Heart left ventricle (tissue), 16 donors: ENCODE measurements at regions not wholly inside any gene's neighbourhood (a gene's known extent, or its start where the extent isn't known, plus 50 kb on each side); places are given as distances from the start of the nearest gene placed in this dataset.

Experiments
- ATAC-seq, 4 donors: fragments of 200-7000 bp; cut with Tn5 transposase; one replicate each; pipeline ENCODE4 v1.9.1; 2020 to 2022; ENCODE audit warnings: moderate library complexity in 4 of 4, mild to moderate bottlenecking in 3 of 4, moderate number of reproducible peaks in 1 of 4
- DNase-seq, 5 donors: peaks; one replicate each; pipeline ENCODE4 v3.0.0-alpha.2; 2020
- H3K27ac ChIP-seq, 12 donors: fragments of 200-600 bp; sonication (generic) in 4 of 12; one replicate each; pipeline versions ENCODE4 v1.5.0 to v1.8.0; 2016 to 2022; ENCODE audit warnings: mild to moderate bottlenecking in 2 of 12
- H3K27me3 ChIP-seq, 9 donors: fragments of 200-600 bp; sonication (generic) in 2 of 9; one replicate each; pipeline versions ENCODE4 v1.5.1 to v1.8.0; 2016 to 2022; ENCODE audit warnings: mild to moderate bottlenecking in 3 of 9
- H3K36me3 ChIP-seq, 9 donors: fragments of 200-600 bp; sonication (generic) in 2 of 9; one replicate each; pipeline versions ENCODE4 v1.5.0 to v1.8.0; 2018 to 2022; ENCODE audit warnings: mild to moderate bottlenecking in 2 of 9
- H3K4me1 ChIP-seq, 12 donors: fragments of 200-600 bp; sonication (generic) in 4 of 12; one replicate each; pipeline versions ENCODE4 v1.5.0 to v1.8.0; 2016 to 2022; ENCODE audit warnings: mild to moderate bottlenecking in 3 of 12
- H3K4me3 ChIP-seq, 12 donors: fragments of 200-600 bp; sonication (generic) in 4 of 12; one replicate each; pipeline versions ENCODE4 v1.5.0 to v1.8.0; 2017 to 2022; ENCODE audit warnings: mild to moderate bottlenecking in 9 of 12, moderate library complexity in 4 of 12
- H3K9me3 ChIP-seq, 12 donors: fragments of 200-600 bp; sonication (generic) in 4 of 12; one replicate each; pipeline versions ENCODE4 v1.5.0 to v1.8.0; 2016 to 2022; ENCODE audit warnings: mild to moderate bottlenecking in 1 of 12
- POLR2A ChIP-seq, 2 donors: fragments of 450-650 bp; IDR thresholded peaks; one replicate each; pipeline ENCODE4 v1.6.1; 2017; ENCODE audit warnings: antibody characterized with exemption in 2 of 2, mild to moderate bottlenecking in 2 of 2, moderate library complexity in 2 of 2
- WGBS, 4 donors: extraction: QIAGEN DNeasy Blood & Tissue Kit in 2 of 4; methylation state at CpG; one replicate each; pipeline versions ENCODE4 v1.1.5 to v1.1.7; 2013 to 2018; 5-methylcytosine and 5-hydroxymethylcytosine counted together
- intact Hi-C, 10 donors: fragments of 100-400 bp; cut with DNase I; formaldehyde crosslinking; loops; one replicate each; pipeline versions ENCODE4 v1.11.1 to v1.14.2; 2022
- TF ChIP-seq, protein P1 (sequence below), 12 donors: fragments of 200-600 bp; sonication (generic) in 4 of 12; IDR thresholded peaks; one replicate each; pipeline versions ENCODE4 v1.5.0 to v1.8.0; 2018 to 2022; ENCODE audit warnings: antibody characterized with exemption in 12 of 12, mild to moderate bottlenecking in 5 of 12
- donor health status: ischemic (EF 13 %, LVEDD 7.1; RV severe dilation, severe dysfunction).
- donor health status: healthy with polysubstance abuse.
- donor health status: DM: no; HTN: yes; CAD: no.
- donor health status: DM: no; HTN: no; CAD: no.
- donor health status: ischemic (EF 25% LVEDD 6.9; RV normal size, moderate dysfunction).
- donor health status: ischemic (EF 25% LVEDD 5.7; RV mildly dilated, moderate dysfunction).
- donor health status: healthy.
- donor health status: DM: yes; HTN: yes; CAD: no.
- donor health status: ischemic (EF 35%, LVEDD 5.7; RV mildly dilated, moderate dysfunction).
- donor health status: nonischemic (EF 11% LVEDD 7.7; RV severe dilation, severe dysfunction).
- donor health status: DM: yes; HTN: yes; CAD: no.
- donor health status: PGD.
- donor health status: ischemic (EF 29% LVEDD 5.4; RV normal size, mild dysfunction).
- donor health status: nonischemic (EF 23%, LVEDD 6.1; RV moderate dilation, normal function).

- TF ChIP-seq, protein P1, sequence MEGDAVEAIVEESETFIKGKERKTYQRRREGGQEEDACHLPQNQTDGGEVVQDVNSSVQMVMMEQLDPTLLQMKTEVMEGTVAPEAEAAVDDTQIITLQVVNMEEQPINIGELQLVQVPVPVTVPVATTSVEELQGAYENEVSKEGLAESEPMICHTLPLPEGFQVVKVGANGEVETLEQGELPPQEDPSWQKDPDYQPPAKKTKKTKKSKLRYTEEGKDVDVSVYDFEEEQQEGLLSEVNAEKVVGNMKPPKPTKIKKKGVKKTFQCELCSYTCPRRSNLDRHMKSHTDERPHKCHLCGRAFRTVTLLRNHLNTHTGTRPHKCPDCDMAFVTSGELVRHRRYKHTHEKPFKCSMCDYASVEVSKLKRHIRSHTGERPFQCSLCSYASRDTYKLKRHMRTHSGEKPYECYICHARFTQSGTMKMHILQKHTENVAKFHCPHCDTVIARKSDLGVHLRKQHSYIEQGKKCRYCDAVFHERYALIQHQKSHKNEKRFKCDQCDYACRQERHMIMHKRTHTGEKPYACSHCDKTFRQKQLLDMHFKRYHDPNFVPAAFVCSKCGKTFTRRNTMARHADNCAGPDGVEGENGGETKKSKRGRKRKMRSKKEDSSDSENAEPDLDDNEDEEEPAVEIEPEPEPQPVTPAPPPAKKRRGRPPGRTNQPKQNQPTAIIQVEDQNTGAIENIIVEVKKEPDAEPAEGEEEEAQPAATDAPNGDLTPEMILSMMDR (IDR thresholded peaks at IDR 0.05), result no peak
- TF ChIP-seq POLR2A (IDR thresholded peaks at IDR 0.05), result no peak
- Histone ChIP-seq H3K36me3 (no peaks in the 10 kb centered on the region), H3K4me1 (peaks cover 0 to 10% (median 2%) of the 10 kb centered on the region in 12 donors), H3K4me3 (no peak overlapping the region), H3K27me3 (no peaks in the 10 kb centered on the region), H3K9me3 (no peaks in the 10 kb centered on the region), H3K27ac (peak overlapping the region in 4 of 12 donors; percentile 17 to 51 (median 26))
- ATAC-seq (peak; percentile 86 to 96 (median 92)), DNase-seq (peak in 4 of 5 donors; percentile 31 to 67 (median 45))
- intact Hi-C loops, result no loop called here
- WGBS, 4 donors, result 67 to 78% (median 69%) methylated on average over 9 of the region's 9 CpGs
Observed at GRCh38 chr5:10124287-10124686, 125.4 kb downstream of the ATPSCKMT start.

DNA sequence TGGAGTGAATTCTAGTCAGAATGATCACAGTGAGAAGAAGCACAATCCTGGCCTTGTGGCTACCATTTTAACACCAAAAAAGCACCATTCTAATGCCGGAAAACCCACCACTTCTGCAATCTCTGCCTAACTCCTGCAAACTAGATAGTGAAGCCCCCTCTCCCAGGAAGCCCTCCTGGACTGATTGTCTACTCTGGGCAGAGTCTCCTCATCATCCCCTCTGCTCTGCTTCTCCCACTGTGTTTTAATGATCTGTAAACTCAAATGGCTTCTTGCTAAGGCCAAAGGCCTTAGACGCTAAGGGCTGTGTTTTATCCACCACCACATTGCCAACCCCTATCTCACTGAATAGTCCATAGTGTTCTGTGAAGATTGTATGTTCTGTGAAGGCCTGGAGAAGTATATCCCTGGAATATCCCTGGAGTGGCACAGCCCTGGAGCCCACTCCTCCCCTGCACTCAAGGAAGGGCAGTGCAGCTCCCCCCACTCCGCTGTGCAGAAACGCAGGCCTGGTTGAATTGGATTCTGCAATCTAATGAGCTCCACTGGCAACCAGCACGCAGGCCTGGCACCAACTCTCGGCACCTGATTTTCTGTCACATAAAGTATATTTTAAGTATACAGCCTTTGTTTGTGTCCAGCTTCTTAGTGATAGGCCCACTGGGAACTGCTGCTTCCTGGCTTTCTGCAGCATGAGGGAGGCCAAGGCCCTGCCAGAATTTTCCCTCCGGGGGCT lies 126.3 kb downstream of the ATPSCKMT start:
- Histone ChIP-seq H3K27ac (peak overlapping the region in 4 of 12 donors; percentile 17 to 51 (median 26)), H3K27me3 (no peaks in the 10 kb centered on the region), H3K9me3 (peaks cover 0 to 6% (median 0%) of the 10 kb centered on the region in 12 donors), H3K4me3 (no peak overlapping the region), H3K4me1 (peaks cover 0 to 10% (median 2%) of the 10 kb centered on the region in 12 donors), H3K36me3 (no peaks in the 10 kb centered on the region)
- intact Hi-C loops, result no loop called here
- TF ChIP-seq, protein P1 (IDR thresholded peaks at IDR 0.05), result no peak
- no peak for TF ChIP-seq POLR2A (IDR thresholded peaks at IDR 0.05)
- peak in 3 of 4 donors; percentile 31 to 71 (median 50) for ATAC-seq
- no peak for DNase-seq
- WGBS, 4 donors, result 49 to 73% (median 55%) methylated on average over 7 of the region's 7 CpGs

DNA sequence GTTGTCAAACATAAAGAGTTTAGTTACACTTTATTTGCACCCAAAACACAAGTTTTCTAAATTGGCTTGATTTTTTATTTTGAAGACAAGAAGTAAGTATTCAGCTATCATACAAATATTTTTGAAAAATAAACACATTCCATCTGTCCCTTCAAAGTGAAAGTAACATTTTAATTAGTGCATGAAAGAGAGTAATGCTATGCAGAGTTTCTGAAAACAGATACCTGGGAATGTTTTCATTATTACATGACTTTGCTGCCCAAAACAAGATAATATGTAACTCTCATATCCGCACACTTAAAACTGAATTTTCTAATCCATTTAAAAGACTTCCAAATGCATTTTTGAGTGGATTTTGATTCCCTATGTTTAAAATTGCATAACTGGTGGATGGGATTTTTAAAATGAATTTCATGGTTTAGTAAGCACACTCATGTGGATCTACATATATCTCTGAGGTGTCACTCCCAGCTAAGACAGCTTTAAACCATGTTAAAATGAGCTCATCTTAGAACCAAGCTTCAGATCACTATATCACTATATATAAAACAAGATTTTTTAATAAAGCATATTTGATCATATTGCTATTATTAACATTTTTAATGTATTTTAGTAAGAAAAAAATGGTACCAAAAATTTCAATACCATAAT lies 127.5 kb downstream of the ATPSCKMT start:
- intact Hi-C loops, result no loop called here
- 91 to 94% (median 93%) methylated on average over 1 of the region's 1 CpG for WGBS, 4 donors
- ATAC-seq, result no peak

GRCh38 chr5:10120934-10121333 lies 128.8 kb downstream of the ATPSCKMT start:
- intact Hi-C loops, result no loop called here
- WGBS, 4 donors, result 94 to 98% (median 95%) methylated on average over 7 of the region's 7 CpGs

More for the DNA sequence above, 127.5 kb downstream of the ATPSCKMT start:
- Histone ChIP-seq H3K9me3 (peaks cover 0 to 6% (median 0%) of the 10 kb centered on the region in 12 donors), H3K27ac (no peak overlapping the region), H3K4me3 (no peak overlapping the region), H3K27me3 (no peaks in the 10 kb centered on the region), H3K4me1 (peaks cover 0 to 10% (median 2%) of the 10 kb centered on the region in 12 donors), H3K36me3 (no peaks in the 10 kb centered on the region)
- no peak for DNase-seq
- TF ChIP-seq POLR2A (IDR thresholded peaks at IDR 0.05), result no peak
- TF ChIP-seq, protein P1 (IDR thresholded peaks at IDR 0.05), result no peak

More at GRCh38 chr5:10120934-10121333, 128.8 kb downstream of the ATPSCKMT start:
- Histone ChIP-seq H3K4me3 (no peak overlapping the region), H3K4me1 (peaks cover 0 to 10% (median 2%) of the 10 kb centered on the region in 12 donors), H3K36me3 (no peaks in the 10 kb centered on the region), H3K27me3 (no peaks in the 10 kb centered on the region), H3K27ac (no peak overlapping the region), H3K9me3 (peaks cover 0 to 6% (median 0%) of the 10 kb centered on the region in 12 donors)
- TF ChIP-seq POLR2A (IDR thresholded peaks at IDR 0.05), result no peak
- TF ChIP-seq, protein P1 (IDR thresholded peaks at IDR 0.05), result no peak
- DNase-seq, result no peak
- no peak for ATAC-seq
